ENCODE measurements at regions not wholly inside any gene's neighbourhood (a gene's known extent, or its start where the extent isn't known, plus 50 kb on each side); places are given as distances from the start of the nearest gene placed in this dataset.

GRCh38 chr6:22399693-22400092, 102.9 kb upstream of the PRL start:
- no peaks in the 10 kb centered on the region for H3K27me3 Mint-ChIP-seq (ENCODE audit: low read depth)
- no peaks in the 10 kb centered on the region for H3K9me3 Mint-ChIP-seq
- no peak for DNase-seq (ENCODE audit: low spot score in 2 of 2, unreplicated experiment in 2 of 2)
- H3K4me1 Mint-ChIP-seq, result peaks cover 3% of the 10 kb centered on the region
- no peaks in the 10 kb centered on the region for H3K36me3 Mint-ChIP-seq
- no peak for TF ChIP-seq CTCF (IDR thresholded peaks at IDR 0.05; ENCODE audit: unreplicated experiment)
- no peak overlapping the region for H3K27ac Mint-ChIP-seq
- no peak overlapping the region for H3K4me3 Mint-ChIP-seq

GRCh38 chr6:22401206-22401605, 104.4 kb upstream of the PRL start:
- H3K4me1 Mint-ChIP-seq, result peaks cover 3% of the 10 kb centered on the region
- H3K27me3 Mint-ChIP-seq (ENCODE audit: low read depth), result no peaks in the 10 kb centered on the region
- H3K27ac Mint-ChIP-seq, result no peak overlapping the region
- TF ChIP-seq CTCF (IDR thresholded peaks at IDR 0.05; ENCODE audit: unreplicated experiment), result no peak
- H3K36me3 Mint-ChIP-seq, result no peaks in the 10 kb centered on the region
- no peak for DNase-seq (ENCODE audit: low spot score in 2 of 2, unreplicated experiment in 2 of 2)
- no peak overlapping the region for H3K4me3 Mint-ChIP-seq
- no peaks in the 10 kb centered on the region for H3K9me3 Mint-ChIP-seq

DNA sequence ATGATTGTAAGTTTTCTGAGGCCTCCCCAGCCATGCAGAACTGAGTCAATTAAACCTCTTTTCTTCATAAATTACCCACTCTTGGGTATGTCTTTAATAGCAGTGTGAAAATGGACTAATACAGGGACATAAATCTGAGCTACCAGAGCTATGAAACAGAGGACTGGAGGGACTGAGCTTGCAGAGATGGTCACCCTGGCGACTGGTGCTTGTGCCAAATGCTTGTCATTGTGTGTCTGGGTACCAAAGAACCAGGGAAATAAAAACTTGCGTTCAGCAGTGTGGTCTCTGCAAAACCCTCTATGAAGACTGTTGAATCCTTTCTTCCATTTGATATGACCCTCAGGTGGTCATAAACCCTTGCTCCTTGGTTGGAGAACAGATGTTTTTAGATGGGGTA, 105.1 kb upstream of the PRL start:
- peaks cover 3% of the 10 kb centered on the region for H3K4me1 Mint-ChIP-seq
- no peaks in the 10 kb centered on the region for H3K36me3 Mint-ChIP-seq
- no peak overlapping the region for H3K27ac Mint-ChIP-seq
- H3K4me3 Mint-ChIP-seq, result no peak overlapping the region
- no peaks in the 10 kb centered on the region for H3K9me3 Mint-ChIP-seq
- no peak for DNase-seq (ENCODE audit: low spot score in 2 of 2, unreplicated experiment in 2 of 2)
- no peak for TF ChIP-seq CTCF (IDR thresholded peaks at IDR 0.05; ENCODE audit: unreplicated experiment)
- H3K27me3 Mint-ChIP-seq (ENCODE audit: low read depth), result no peaks in the 10 kb centered on the region

- Mint-ChIP-seq H3K27ac (peak overlapping the region; percentile 69), H3K4me1 (peaks cover 40% of the 10 kb centered on the region), H3K27me3 (ENCODE audit: low read depth) (no peaks in the 10 kb centered on the region), H3K9me3 (no peaks in the 10 kb centered on the region), H3K36me3 (no peaks in the 10 kb centered on the region), H3K4me3 (no peak overlapping the region)
- DNase-seq (ENCODE audit: low spot score in 2 of 2, unreplicated experiment in 2 of 2), result no peak
- TF ChIP-seq CTCF (IDR thresholded peaks at IDR 0.05; ENCODE audit: unreplicated experiment), result no peak
These were observed 112.7 kb upstream of the PRL start for GRCh38 chr6:22409486-22409885.

DNA sequence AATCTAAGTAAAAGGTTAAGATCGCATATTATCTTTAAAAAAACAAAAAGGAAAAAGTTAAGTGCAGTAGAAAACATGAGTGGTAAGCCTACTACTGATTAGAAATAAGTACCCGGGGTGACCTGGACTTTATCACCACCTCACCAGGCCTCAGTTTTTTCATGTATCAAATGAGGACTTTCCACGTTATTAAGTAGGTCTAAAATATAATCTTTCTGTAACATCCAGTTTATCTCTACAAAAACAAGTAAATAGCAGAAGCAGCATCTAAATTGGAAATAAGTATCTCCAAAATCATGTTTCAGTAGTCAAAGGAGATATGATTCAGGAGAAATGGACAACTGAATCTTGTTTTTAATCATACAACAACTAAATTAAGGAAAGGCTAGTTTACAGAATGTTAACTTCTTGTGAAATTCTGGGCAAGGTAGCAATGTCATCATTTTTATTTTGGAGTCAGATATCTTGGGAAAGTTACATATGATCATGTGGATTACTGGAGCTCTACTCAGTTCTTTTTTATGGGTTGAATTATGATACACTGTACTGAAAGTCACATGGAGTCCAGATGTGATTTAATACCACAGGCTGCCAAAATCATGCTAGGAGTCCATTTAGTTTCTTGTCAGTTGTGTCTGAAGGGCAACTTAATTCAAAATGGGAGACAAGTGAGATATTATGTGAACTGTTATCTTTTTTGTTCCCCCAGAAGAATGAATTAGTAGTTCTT, 114.7 kb upstream of the PRL start:
- Mint-ChIP-seq H3K4me3 (no peak overlapping the region), H3K36me3 (no peaks in the 10 kb centered on the region), H3K27me3 (ENCODE audit: low read depth) (no peaks in the 10 kb centered on the region), H3K4me1 (peaks cover 40% of the 10 kb centered on the region), H3K9me3 (no peaks in the 10 kb centered on the region), H3K27ac (peak overlapping the region; percentile 20)
- no peak for TF ChIP-seq CTCF (IDR thresholded peaks at IDR 0.05; ENCODE audit: unreplicated experiment)
- no peak for DNase-seq (ENCODE audit: low spot score in 2 of 2, unreplicated experiment in 2 of 2)
